GM23338 (cell line): ENCODE measurements at regions not wholly inside any gene's neighbourhood (a gene's known extent, or its start where the extent isn't known, plus 50 kb on each side); places are given as distances from the start of the nearest gene placed in this dataset.

Experiments
- CREB1 ChIP-seq: fragments of 250-450 bp; sonication (Bioruptor Pico); IDR thresholded peaks from 2 replicates; pipeline ENCODE4 v1.5.0; 2020; ENCODE audit warnings: low read depth, mild to moderate bottlenecking, moderate library complexity
- EZH2 ChIP-seq: fragments of 200-600 bp; sonication (generic); IDR thresholded peaks from one replicate; pipeline ENCODE4 v1.8.0; 2017; ENCODE audit warnings: antibody characterized with exemption, mild to moderate bottlenecking, low read depth; ENCODE audit not compliant: unreplicated experiment
- EZH2phosphoT487 ChIP-seq: fragments of 200-600 bp; sonication (generic); IDR thresholded peaks from one replicate; pipeline ENCODE4 v1.8.1; 2018; ENCODE audit warnings: antibody characterized with exemption; ENCODE audit not compliant: unreplicated experiment
- NANOG ChIP-seq: IDR thresholded peaks from 2 replicates; pipeline ENCODE4 v1.6.1; 2016; ENCODE audit warnings: antibody characterized with exemption, borderline replicate concordance
- POLR2AphosphoS5 ChIP-seq: IDR thresholded peaks from 2 replicates; pipeline ENCODE4 v1.6.1; 2016; ENCODE audit warnings: antibody characterized with exemption, low read depth
- STAT1 ChIP-seq: IDR thresholded peaks from one replicate; pipeline ENCODE4 v1.6.1; 2016; ENCODE audit warnings: antibody characterized with exemption; ENCODE audit not compliant: unreplicated experiment
- ZNF114 ChIP-seq: fragments of 250-450 bp; sonication (Bioruptor Pico); IDR thresholded peaks from 2 replicates; pipeline ENCODE4 v1.5.0; 2020; ENCODE audit warnings: mild to moderate bottlenecking, moderate library complexity
- ZNF331 ChIP-seq: fragments of 250-450 bp; sonication (Bioruptor Pico); IDR thresholded peaks from 2 replicates; pipeline ENCODE4 v1.5.0; 2020; ENCODE audit warnings: low read depth, mild to moderate bottlenecking, moderate library complexity
- TF ChIP-seq, protein P1 (sequence below), 2 experiments: fragments of 200-600 bp in 1 of 2; sonication (generic) in 1 of 2; conservative IDR thresholded peaks; 2 replicates each; pipeline versions ENCODE4 v1.5.1 to v1.6.1; 2016 to 2017; ENCODE audit warnings: antibody characterized with exemption in 2 of 2, low read depth in 2 of 2, mild to moderate bottlenecking in 2 of 2, moderate library complexity in 1 of 2
- TF ChIP-seq, protein P2 (sequence below): IDR thresholded peaks from one replicate; pipeline ENCODE4 v1.6.1; 2018; ENCODE audit warnings: antibody characterized with exemption; ENCODE audit not compliant: unreplicated experiment

DNA sequence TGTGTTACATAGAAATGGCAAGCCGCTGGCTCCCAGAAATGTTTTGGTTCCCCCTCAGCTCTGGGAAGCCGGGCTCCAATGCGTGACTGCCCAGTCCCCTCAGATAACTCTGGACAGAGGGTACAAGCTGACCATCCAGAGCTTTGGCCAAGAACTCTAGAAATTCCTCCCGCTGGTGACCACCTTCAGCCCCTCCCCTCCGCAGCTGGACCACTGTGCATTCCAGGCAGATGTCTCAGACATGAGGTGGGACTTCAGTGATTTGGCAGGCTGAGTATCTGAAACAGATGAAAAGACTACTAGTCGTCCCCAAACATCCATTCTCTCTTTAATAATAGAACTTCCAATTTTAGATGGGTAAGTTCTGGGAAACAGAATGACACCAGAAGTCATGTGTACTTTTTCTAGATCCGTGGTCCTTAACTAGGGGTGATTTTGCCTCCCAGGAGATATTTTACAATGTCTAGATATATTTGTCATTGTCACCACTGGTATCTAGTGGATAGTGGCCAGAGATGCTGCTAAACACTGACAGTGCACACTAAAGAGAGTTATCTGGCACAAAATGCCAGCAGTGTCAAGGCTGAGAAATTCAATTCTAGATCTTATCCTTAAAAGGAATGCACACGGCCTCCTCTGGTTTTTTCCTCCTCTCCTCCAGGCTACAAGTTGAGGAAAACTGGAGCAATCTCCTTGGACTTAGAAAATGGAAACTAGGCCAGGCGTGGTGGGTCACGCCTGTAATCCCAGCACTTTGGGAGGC, 294.3 kb downstream of the SRBD1 start:
- TF ChIP-seq POLR2AphosphoS5 (no peak), EZH2phosphoT487 (no peak), EZH2 (no peak), NANOG (no peak), ZNF114 (CRISPR knock-in tag) (no peak), CREB1 (no peak), ZNF331 (no peak), STAT1 (no peak)
- TF ChIP-seq, protein P1, sequence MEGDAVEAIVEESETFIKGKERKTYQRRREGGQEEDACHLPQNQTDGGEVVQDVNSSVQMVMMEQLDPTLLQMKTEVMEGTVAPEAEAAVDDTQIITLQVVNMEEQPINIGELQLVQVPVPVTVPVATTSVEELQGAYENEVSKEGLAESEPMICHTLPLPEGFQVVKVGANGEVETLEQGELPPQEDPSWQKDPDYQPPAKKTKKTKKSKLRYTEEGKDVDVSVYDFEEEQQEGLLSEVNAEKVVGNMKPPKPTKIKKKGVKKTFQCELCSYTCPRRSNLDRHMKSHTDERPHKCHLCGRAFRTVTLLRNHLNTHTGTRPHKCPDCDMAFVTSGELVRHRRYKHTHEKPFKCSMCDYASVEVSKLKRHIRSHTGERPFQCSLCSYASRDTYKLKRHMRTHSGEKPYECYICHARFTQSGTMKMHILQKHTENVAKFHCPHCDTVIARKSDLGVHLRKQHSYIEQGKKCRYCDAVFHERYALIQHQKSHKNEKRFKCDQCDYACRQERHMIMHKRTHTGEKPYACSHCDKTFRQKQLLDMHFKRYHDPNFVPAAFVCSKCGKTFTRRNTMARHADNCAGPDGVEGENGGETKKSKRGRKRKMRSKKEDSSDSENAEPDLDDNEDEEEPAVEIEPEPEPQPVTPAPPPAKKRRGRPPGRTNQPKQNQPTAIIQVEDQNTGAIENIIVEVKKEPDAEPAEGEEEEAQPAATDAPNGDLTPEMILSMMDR (conservative IDR thresholded peaks at IDR 0.05; ENCODE audit: low read depth in 2 of 2), result no peak
- TF ChIP-seq, protein P2, sequence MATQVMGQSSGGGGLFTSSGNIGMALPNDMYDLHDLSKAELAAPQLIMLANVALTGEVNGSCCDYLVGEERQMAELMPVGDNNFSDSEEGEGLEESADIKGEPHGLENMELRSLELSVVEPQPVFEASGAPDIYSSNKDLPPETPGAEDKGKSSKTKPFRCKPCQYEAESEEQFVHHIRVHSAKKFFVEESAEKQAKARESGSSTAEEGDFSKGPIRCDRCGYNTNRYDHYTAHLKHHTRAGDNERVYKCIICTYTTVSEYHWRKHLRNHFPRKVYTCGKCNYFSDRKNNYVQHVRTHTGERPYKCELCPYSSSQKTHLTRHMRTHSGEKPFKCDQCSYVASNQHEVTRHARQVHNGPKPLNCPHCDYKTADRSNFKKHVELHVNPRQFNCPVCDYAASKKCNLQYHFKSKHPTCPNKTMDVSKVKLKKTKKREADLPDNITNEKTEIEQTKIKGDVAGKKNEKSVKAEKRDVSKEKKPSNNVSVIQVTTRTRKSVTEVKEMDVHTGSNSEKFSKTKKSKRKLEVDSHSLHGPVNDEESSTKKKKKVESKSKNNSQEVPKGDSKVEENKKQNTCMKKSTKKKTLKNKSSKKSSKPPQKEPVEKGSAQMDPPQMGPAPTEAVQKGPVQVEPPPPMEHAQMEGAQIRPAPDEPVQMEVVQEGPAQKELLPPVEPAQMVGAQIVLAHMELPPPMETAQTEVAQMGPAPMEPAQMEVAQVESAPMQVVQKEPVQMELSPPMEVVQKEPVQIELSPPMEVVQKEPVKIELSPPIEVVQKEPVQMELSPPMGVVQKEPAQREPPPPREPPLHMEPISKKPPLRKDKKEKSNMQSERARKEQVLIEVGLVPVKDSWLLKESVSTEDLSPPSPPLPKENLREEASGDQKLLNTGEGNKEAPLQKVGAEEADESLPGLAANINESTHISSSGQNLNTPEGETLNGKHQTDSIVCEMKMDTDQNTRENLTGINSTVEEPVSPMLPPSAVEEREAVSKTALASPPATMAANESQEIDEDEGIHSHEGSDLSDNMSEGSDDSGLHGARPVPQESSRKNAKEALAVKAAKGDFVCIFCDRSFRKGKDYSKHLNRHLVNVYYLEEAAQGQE, result no peak
